ENCODE measurements at regions not wholly inside any gene's neighbourhood (a gene's known extent, or its start where the extent isn't known, plus 50 kb on each side); places are given as distances from the start of the nearest gene placed in this dataset.

DNA sequence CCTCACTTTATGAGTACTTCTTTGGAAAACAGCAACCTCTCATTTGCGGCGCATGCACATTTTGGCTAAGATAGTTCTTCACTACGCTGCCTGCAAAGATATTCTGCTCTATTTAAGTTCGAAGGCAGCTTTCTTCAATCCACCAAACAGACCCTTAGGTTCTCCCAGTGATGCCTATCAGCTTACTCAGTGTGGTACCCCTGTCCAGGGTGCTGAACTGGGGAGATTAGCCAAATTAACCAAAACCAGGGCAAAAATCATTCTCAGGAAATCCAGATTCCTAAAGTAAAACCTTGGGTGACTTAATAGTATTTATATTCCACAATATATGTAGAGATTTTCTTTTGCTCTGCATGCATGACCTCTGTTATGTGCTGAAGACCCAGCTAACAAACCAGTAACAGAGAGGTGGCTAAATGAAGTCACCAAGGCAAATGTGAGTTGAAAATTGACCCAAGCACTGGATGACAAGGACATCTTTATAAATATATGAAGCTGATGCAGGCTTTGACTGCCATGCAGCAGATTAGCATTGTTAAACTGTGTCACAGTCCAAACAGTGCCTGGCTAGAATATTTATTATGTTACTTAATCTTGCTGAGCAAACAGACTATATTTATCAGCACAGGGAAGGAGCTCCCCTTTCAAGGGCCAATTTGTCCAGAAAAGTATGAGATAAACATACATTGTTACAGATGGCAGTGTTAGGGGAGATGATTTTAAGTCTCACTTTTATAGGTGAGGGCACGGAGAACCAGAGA lies 418.2 kb downstream of the STIM2 start:
- Histone ChIP-seq H3K27me3 (ENCODE audit: insufficient read depth) (no peaks in the 10 kb centered on the region), H4K20me1 (ENCODE audit: insufficient read depth) (no peaks in the 10 kb centered on the region), H3K79me2 (ENCODE audit: insufficient read depth) (no peaks in the 10 kb centered on the region), H2AFZ (ENCODE audit: low read depth) (no peak overlapping the region), H3K9me2 (no peaks in the 10 kb centered on the region), H3K27ac (ENCODE audit: low read depth in 2 of 2, low read length in 1 of 2) (no peak overlapping the region), H3K4me1 (ENCODE audit: control insufficient read depth in 1 of 2, insufficient read depth in 2 of 2, low read depth in 1 of 2, low read length in 1 of 2) (no peaks in the 10 kb centered on the region), H3K4me3 (ENCODE audit: low read depth in 2 of 2, low read length in 1 of 2) (no peak overlapping the region), H3K9ac (no peak overlapping the region), H3F3A (replicated peaks; ENCODE audit: insufficient read depth) (no peaks in the 10 kb centered on the region), H3K9me3 (no peaks in the 10 kb centered on the region), H3K4me2 (no peak overlapping the region), H3K36me3 (replicated peaks in 1 of 2; ENCODE audit: control insufficient read depth in 1 of 2, insufficient read depth in 2 of 2, low read length in 1 of 2) (no peaks in the 10 kb centered on the region)
- no peak for TF ChIP-seq NFIC (IDR thresholded peaks at IDR 0.05; ENCODE audit: borderline replicate concordance)
- TF ChIP-seq, protein P1, sequence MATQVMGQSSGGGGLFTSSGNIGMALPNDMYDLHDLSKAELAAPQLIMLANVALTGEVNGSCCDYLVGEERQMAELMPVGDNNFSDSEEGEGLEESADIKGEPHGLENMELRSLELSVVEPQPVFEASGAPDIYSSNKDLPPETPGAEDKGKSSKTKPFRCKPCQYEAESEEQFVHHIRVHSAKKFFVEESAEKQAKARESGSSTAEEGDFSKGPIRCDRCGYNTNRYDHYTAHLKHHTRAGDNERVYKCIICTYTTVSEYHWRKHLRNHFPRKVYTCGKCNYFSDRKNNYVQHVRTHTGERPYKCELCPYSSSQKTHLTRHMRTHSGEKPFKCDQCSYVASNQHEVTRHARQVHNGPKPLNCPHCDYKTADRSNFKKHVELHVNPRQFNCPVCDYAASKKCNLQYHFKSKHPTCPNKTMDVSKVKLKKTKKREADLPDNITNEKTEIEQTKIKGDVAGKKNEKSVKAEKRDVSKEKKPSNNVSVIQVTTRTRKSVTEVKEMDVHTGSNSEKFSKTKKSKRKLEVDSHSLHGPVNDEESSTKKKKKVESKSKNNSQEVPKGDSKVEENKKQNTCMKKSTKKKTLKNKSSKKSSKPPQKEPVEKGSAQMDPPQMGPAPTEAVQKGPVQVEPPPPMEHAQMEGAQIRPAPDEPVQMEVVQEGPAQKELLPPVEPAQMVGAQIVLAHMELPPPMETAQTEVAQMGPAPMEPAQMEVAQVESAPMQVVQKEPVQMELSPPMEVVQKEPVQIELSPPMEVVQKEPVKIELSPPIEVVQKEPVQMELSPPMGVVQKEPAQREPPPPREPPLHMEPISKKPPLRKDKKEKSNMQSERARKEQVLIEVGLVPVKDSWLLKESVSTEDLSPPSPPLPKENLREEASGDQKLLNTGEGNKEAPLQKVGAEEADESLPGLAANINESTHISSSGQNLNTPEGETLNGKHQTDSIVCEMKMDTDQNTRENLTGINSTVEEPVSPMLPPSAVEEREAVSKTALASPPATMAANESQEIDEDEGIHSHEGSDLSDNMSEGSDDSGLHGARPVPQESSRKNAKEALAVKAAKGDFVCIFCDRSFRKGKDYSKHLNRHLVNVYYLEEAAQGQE (IDR thresholded peaks at IDR 0.05; ENCODE audit: low read depth, low read length) = peak; percentile 96
- TF ChIP-seq MEF2A (IDR thresholded peaks at IDR 0.05; ENCODE audit: borderline replicate concordance, low read depth) = no peak
- POLR2A ChIA-PET = no interaction called here
- no peak for DNase-seq
- CTCF ChIA-PET = interaction anchor here (1.0 kb wide), 1 partner anchor 11 kb away, joined by 3 read pairs; no protein-coding TSS in a partner anchor
- 27% methylated on average over 5 of the region's 5 CpGs for WGBS (ENCODE audit: low lambda C conversion rate)

DNA sequence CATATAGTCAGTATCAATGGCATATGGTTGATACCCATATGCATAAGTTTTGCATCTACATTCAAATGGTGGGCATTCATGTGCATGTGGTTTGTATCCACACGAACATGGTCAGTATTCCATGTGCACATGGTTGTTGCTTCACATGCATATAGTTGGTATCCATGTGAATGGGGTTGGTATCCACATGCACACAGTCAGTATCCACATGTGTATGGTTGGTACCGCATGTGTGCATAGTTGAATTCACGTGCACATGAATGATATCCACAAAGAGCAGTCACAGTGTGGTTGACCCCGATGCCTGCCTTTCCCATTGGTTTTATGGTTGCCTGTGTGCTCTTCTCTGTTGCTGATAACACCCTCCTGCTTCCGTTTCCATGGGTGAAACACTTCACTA lies 427.9 kb downstream of the STIM2 start:
- Histone ChIP-seq H3K4me3 (ENCODE audit: low read depth in 2 of 2, low read length in 1 of 2) (no peak overlapping the region), H3K79me2 (ENCODE audit: insufficient read depth) (no peaks in the 10 kb centered on the region), H3K27me3 (ENCODE audit: insufficient read depth) (no peaks in the 10 kb centered on the region), H3K4me2 (no peak overlapping the region), H4K20me1 (ENCODE audit: insufficient read depth) (no peaks in the 10 kb centered on the region), H2AFZ (ENCODE audit: low read depth) (no peak overlapping the region), H3K4me1 (ENCODE audit: control insufficient read depth in 1 of 2, insufficient read depth in 2 of 2, low read depth in 1 of 2, low read length in 1 of 2) (no peaks in the 10 kb centered on the region), H3K36me3 (replicated peaks in 1 of 2; ENCODE audit: control insufficient read depth in 1 of 2, insufficient read depth in 2 of 2, low read length in 1 of 2) (no peaks in the 10 kb centered on the region), H3K27ac (ENCODE audit: low read depth in 2 of 2, low read length in 1 of 2) (no peak overlapping the region), H3F3A (replicated peaks; ENCODE audit: insufficient read depth) (no peaks in the 10 kb centered on the region), H3K9me3 (no peaks in the 10 kb centered on the region), H3K9me2 (no peaks in the 10 kb centered on the region), H3K9ac (no peak overlapping the region)
- DNase-seq = no peak
- POLR2A ChIA-PET = no interaction called here
- WGBS (ENCODE audit: low lambda C conversion rate) = 6% methylated on average over 5 of the region's 5 CpGs
- CTCF ChIA-PET = interaction anchor here (0.8 kb wide), 1 partner anchor 240 kb away, joined by 3 read pairs; no protein-coding TSS in a partner anchor
- TF ChIP-seq, protein P2, sequence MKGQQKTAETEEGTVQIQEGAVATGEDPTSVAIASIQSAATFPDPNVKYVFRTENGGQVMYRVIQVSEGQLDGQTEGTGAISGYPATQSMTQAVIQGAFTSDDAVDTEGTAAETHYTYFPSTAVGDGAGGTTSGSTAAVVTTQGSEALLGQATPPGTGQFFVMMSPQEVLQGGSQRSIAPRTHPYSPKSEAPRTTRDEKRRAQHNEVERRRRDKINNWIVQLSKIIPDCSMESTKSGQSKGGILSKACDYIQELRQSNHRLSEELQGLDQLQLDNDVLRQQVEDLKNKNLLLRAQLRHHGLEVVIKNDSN (IDR thresholded peaks at IDR 0.05; ENCODE audit: borderline replicate concordance, low read depth) = no peak
- TF ChIP-seq ELF1 (IDR thresholded peaks at IDR 0.05) (no peak), EP300 (IDR thresholded peaks at IDR 0.05; ENCODE audit: borderline replicate concordance in 1 of 2, low read depth in 1 of 2, low read length in 1 of 2) (no peak)

All from SK-N-SH (cell line).